Panc1 (cell line): ENCODE measurements at regions not wholly inside any gene's neighbourhood (a gene's known extent, or its start where the extent isn't known, plus 50 kb on each side); places are given as distances from the start of the nearest gene placed in this dataset.

Experiments
- ATAC-seq: fragments of 200-7000 bp; cut with Tn5 transposase; 2 replicates; pipeline ENCODE4 v1.9.1; 2020; ENCODE audit warnings: mild to moderate bottlenecking, moderate library complexity
- BruUV-seq: library from RNA; stranded (reverse); fragments of 400-500 nt; replicated peaks from 2 replicates; lab custom pipeline; 2021; lab: Mats Ljungman, UMichigan
- CTCF ChIA-PET: fragments of 300-600 bp; sonication (Branson Sonifier 250); formaldehyde crosslinking; loops from one replicate; lab custom pipeline; 2022; ENCODE audit warnings: antibody characterized with exemption; lab: Charles Lee
- POLR2A ChIA-PET: fragments of 300-600 bp; sonication (Branson Sonifier 250); formaldehyde crosslinking; loops from one replicate; lab custom pipeline; 2022; ENCODE audit warnings: antibody characterized with exemption; lab: Charles Lee
- DNase-seq: peaks from one replicate; pipeline ENCODE4 v3.0.0-alpha.2; 2010; ENCODE audit warnings: low read depth, low spot score
- H3K27ac ChIP-seq: 2 replicates; pipeline ENCODE4 v1.5.1; 2011; ENCODE audit warnings: mild to moderate bottlenecking, low read length, inconsistent platforms
- H3K27me3 ChIP-seq: fragments of 200-500 bp; sonication (Bioruptor generic); 2 replicates; pipeline ENCODE4 v1.6.0; 2014; ENCODE audit warnings: low read length, inconsistent platforms; ENCODE audit not compliant: control insufficient read depth, insufficient read depth
- H3K36me3 ChIP-seq: fragments of 200-500 bp; sonication (Bioruptor generic); 2 replicates; pipeline ENCODE4 v1.5.1; 2014; ENCODE audit warnings: inconsistent platforms, mild to moderate bottlenecking, low read length, moderate library complexity; ENCODE audit not compliant: control insufficient read depth, insufficient read depth
- H3K4me1 ChIP-seq: 2 replicates; pipeline ENCODE4 v1.5.1; 2011; ENCODE audit warnings: inconsistent platforms, mild to moderate bottlenecking, low read length, moderate library complexity; ENCODE audit not compliant: control insufficient read depth, insufficient read depth
- H3K4me3 ChIP-seq, 2 experiments: 2 replicates each; pipeline ENCODE4 v1.5.1; 2011 to 2012; ENCODE audit warnings: low read depth in 2 of 2, low read length in 2 of 2, mild to moderate bottlenecking in 2 of 2, inconsistent platforms in 1 of 2, moderate library complexity in 1 of 2
- H3K9me3 ChIP-seq: fragments of 200-500 bp; sonication (Bioruptor generic); 2 replicates; pipeline ENCODE4 v1.5.1; 2014; ENCODE audit warnings: low read depth, mild to moderate bottlenecking, inconsistent platforms, low read length, moderate library complexity; ENCODE audit not compliant: control insufficient read depth, insufficient read depth
- CTCF ChIP-seq: fragments of 450-650 bp; IDR thresholded peaks from 2 replicates; pipeline ENCODE4 v1.5.1; 2017; ENCODE audit warnings: mild to moderate bottlenecking
- POLR2AphosphoS5 ChIP-seq: IDR thresholded peaks from 2 replicates; pipeline ENCODE4 v1.6.1; 2012; ENCODE audit warnings: mild to moderate bottlenecking, low read depth, low read length, moderate library complexity
- REST ChIP-seq, 2 experiments: IDR thresholded peaks; 2 replicates each; pipeline ENCODE4 v1.6.1; 2011 to 2012; ENCODE audit warnings: low read depth in 2 of 2, control low read depth in 1 of 2, low read length in 1 of 2, mild to moderate bottlenecking in 1 of 2, moderate library complexity in 1 of 2; ENCODE audit not compliant: insufficient read depth in 1 of 2
- SIN3A ChIP-seq: IDR thresholded peaks from 2 replicates; pipeline ENCODE4 v1.6.1; 2012; ENCODE audit warnings: low read depth, mild to moderate bottlenecking, low read length, moderate library complexity, borderline replicate concordance; ENCODE audit not compliant: insufficient read depth
- TCF7L2 ChIP-seq: IDR thresholded peaks from 2 replicates; pipeline ENCODE4 v1.6.1; 2011; ENCODE audit warnings: mild to moderate bottlenecking, low read depth, low read length, inconsistent platforms
- in situ Hi-C: cut with HindIII; loops from 2 replicates; pipeline ENCODE4 v1.10.0; 2016; ENCODE audit warnings: low sequenced_read_pairs, low pct_unique_long_range_greater_than_20kb
- intact Hi-C: fragments of 100-400 bp; cut with micrococcal nuclease; formaldehyde crosslinking; loops from one replicate; pipeline ENCODE4 v1.10.0; 2022; ENCODE audit not compliant: unreplicated experiment

GRCh38 chr15:70503073-70503745 lies 260.1 kb downstream of the UACA start:
- DNase-seq (no peak), ATAC-seq (no peak)
- TF ChIP-seq REST (IDR thresholded peaks at IDR 0.05; ENCODE audit: insufficient read depth in 1 of 2, low read depth in 2 of 2, low read length in 1 of 2), result no peak
- no peak for TF ChIP-seq POLR2AphosphoS5
- no peak for TF ChIP-seq TCF7L2
- no TSS peak for BruUV-seq
- in situ Hi-C loops, result no loop called here
- Histone ChIP-seq H3K36me3 (no peaks in the 10 kb centered on the region), H3K27ac (peak overlapping the region; percentile 92), H3K27me3 (no peaks in the 10 kb centered on the region), H3K9me3 (no peaks in the 10 kb centered on the region), H3K4me3 (no peak overlapping the region), H3K4me1 (peaks cover 78% of the 10 kb centered on the region)
- intact Hi-C loops, result no loop called here
- ChIA-PET CTCF (no interaction called here), POLR2A (no interaction called here)

- DNase-seq (no peak), ATAC-seq (no peak)
- H3K36me3 ChIP-seq, result no peaks in the 10 kb centered on the region
- intact Hi-C loops, result no loop called here
- peaks cover 78% of the 10 kb centered on the region for H3K4me1 ChIP-seq
- no peaks in the 10 kb centered on the region for H3K9me3 ChIP-seq
- peak overlapping the region; percentile 92 for H3K27ac ChIP-seq
- H3K4me3 ChIP-seq, result no peak overlapping the region
- in situ Hi-C loops, result no loop called here
- ChIA-PET CTCF (no interaction called here), POLR2A (interaction anchor here (0.5 kb wide), 1 partner anchor 286 kb away, joined by 6 read pairs; no protein-coding TSS in a partner anchor)
- TF ChIP-seq TCF7L2 (no peak), REST (IDR thresholded peaks at IDR 0.05; ENCODE audit: insufficient read depth in 1 of 2, low read depth in 2 of 2, low read length in 1 of 2) (no peak), CTCF (no peak), POLR2AphosphoS5 (no peak), SIN3A (no peak)
- H3K27me3 ChIP-seq, result no peaks in the 10 kb centered on the region
- BruUV-seq, result no TSS peak
Measured at GRCh38 chr15:70502529-70502928, 260.8 kb downstream of the UACA start.
